Glutamatergic neuron (in vitro differentiated cells): ENCODE measurements at regions not wholly inside any gene's neighbourhood (a gene's known extent, or its start where the extent isn't known, plus 50 kb on each side); places are given as distances from the start of the nearest gene placed in this dataset.

Experiments
- DNase-seq: peaks from one replicate; pipeline ENCODE4 v3.0.0; 2022
- H3K27ac Mint-ChIP-seq: one replicate; pipeline ENCODE4 v1.8.0; 2020; ENCODE audit warnings: mild to moderate bottlenecking, mixed read lengths, inconsistent platforms; ENCODE audit not compliant: unreplicated experiment
- H3K27me3 Mint-ChIP-seq: one replicate; pipeline ENCODE4 v1.8.0; 2020; ENCODE audit warnings: mild to moderate bottlenecking, moderate library complexity, mixed read lengths, inconsistent platforms; ENCODE audit not compliant: unreplicated experiment
- H3K36me3 Mint-ChIP-seq: one replicate; pipeline ENCODE4 v1.8.0; 2020; ENCODE audit warnings: mild to moderate bottlenecking, mixed read lengths, inconsistent platforms; ENCODE audit not compliant: unreplicated experiment
- H3K4me1 Mint-ChIP-seq: one replicate; pipeline ENCODE4 v1.8.0; 2020; ENCODE audit warnings: mild to moderate bottlenecking, low read depth, mixed read lengths, inconsistent platforms; ENCODE audit not compliant: unreplicated experiment
- H3K4me3 Mint-ChIP-seq: one replicate; pipeline ENCODE4 v1.8.0; 2020; ENCODE audit warnings: mild to moderate bottlenecking, mixed read lengths, inconsistent platforms; ENCODE audit not compliant: unreplicated experiment
- H3K9me3 Mint-ChIP-seq: one replicate; pipeline ENCODE4 v1.8.0; 2020; ENCODE audit warnings: mild to moderate bottlenecking, moderate library complexity, mixed read lengths, inconsistent platforms; ENCODE audit not compliant: unreplicated experiment
- CTCF ChIP-seq: fragments of 200-600 bp; sonication (generic); IDR thresholded peaks from one replicate; pipeline ENCODE4 v1.5.0; 2021; ENCODE audit not compliant: partially characterized antibody, unreplicated experiment

GRCh38 chr3:13237776-13238490 is 164.7 kb upstream of the IQSEC1 start:
- no peak for TF ChIP-seq CTCF
- Mint-ChIP-seq H3K36me3 (no peaks in the 10 kb centered on the region), H3K4me1 (peaks cover 21% of the 10 kb centered on the region), H3K4me3 (no peak overlapping the region), H3K27me3 (peaks cover 7% of the 10 kb centered on the region), H3K27ac (no peak overlapping the region), H3K9me3 (peaks cover 3% of the 10 kb centered on the region)
- DNase-seq: no peak

- TF ChIP-seq CTCF: no peak
- Mint-ChIP-seq H3K27me3 (peaks cover 9% of the 10 kb centered on the region), H3K4me1 (peaks cover 18% of the 10 kb centered on the region), H3K4me3 (no peak overlapping the region), H3K36me3 (no peaks in the 10 kb centered on the region), H3K9me3 (peaks cover 7% of the 10 kb centered on the region), H3K27ac (no peak overlapping the region)
- no peak for DNase-seq
Measured at GRCh38 chr3:13236557-13237173, 163.4 kb upstream of the IQSEC1 start.

- Mint-ChIP-seq H3K9me3 (peaks cover 8% of the 10 kb centered on the region), H3K36me3 (no peaks in the 10 kb centered on the region), H3K4me3 (no peak overlapping the region), H3K27ac (no peak overlapping the region), H3K4me1 (peaks cover 15% of the 10 kb centered on the region), H3K27me3 (peaks cover 10% of the 10 kb centered on the region)
- DNase-seq: no peak
- no peak for TF ChIP-seq CTCF
Measured at GRCh38 chr3:13235897-13236296, 162.7 kb upstream of the IQSEC1 start.

GRCh38 chr3:13235079-13235478 is 161.8 kb upstream of the IQSEC1 start:
- no peak for DNase-seq
- no peak for TF ChIP-seq CTCF
- Mint-ChIP-seq H3K27ac (no peak overlapping the region), H3K9me3 (peaks cover 8% of the 10 kb centered on the region), H3K27me3 (peaks cover 10% of the 10 kb centered on the region), H3K4me3 (no peak overlapping the region), H3K4me1 (peaks cover 15% of the 10 kb centered on the region), H3K36me3 (no peaks in the 10 kb centered on the region)

- H3K4me1 Mint-ChIP-seq: peaks cover 15% of the 10 kb centered on the region
- H3K36me3 Mint-ChIP-seq: no peaks in the 10 kb centered on the region
- peaks cover 8% of the 10 kb centered on the region for H3K9me3 Mint-ChIP-seq
- DNase-seq: no peak
- no peak for TF ChIP-seq CTCF
- no peak overlapping the region for H3K27ac Mint-ChIP-seq
- H3K27me3 Mint-ChIP-seq: peaks cover 10% of the 10 kb centered on the region
- H3K4me3 Mint-ChIP-seq: no peak overlapping the region
Measured at GRCh38 chr3:13234666-13235065, 161.4 kb upstream of the IQSEC1 start.
